ENCODE measurements at regions not wholly inside any gene's neighbourhood (a gene's known extent, or its start where the extent isn't known, plus 50 kb on each side); places are given as distances from the start of the nearest gene placed in this dataset.
"Not testable (repeated sequence)": the region's sequence is repeated elsewhere in the genome, so short reads cannot be mapped to it uniquely, and the experiment has no call there.

GRCh38 chr2:109690822-109691541, 76.8 kb downstream of the SOWAHC start:
- DNase-seq, result peak in 2 of 3 donors; percentile 30 to 67

- DNase-seq, result peak in 1 of 3 donors; percentile 24
Measured at GRCh38 chr2:109692013-109692743, 78.0 kb downstream of the SOWAHC start.

- not testable (repeated sequence) for DNase-seq
Measured at GRCh38 chr2:109692831-109693230, 78.7 kb downstream of the SOWAHC start.

- not testable (repeated sequence) for DNase-seq
Measured at GRCh38 chr2:109693292-109693691, 79.1 kb downstream of the SOWAHC start.

- no peak for DNase-seq
Measured at GRCh38 chr2:109694190-109694589, 80.0 kb downstream of the SOWAHC start.

- DNase-seq, result no peak
Measured at GRCh38 chr2:109695290-109695689, 81.1 kb downstream of the SOWAHC start.

- peak in 1 of 3 donors; percentile 65 for DNase-seq
Measured at GRCh38 chr2:109699646-109700045, 85.5 kb downstream of the SOWAHC start.

GRCh38 chr2:109700680-109701274, 86.6 kb downstream of the SOWAHC start:
- no peak for DNase-seq

- no peak for DNase-seq
Measured at GRCh38 chr2:109701362-109701761, 87.2 kb downstream of the SOWAHC start.

- peak in 1 of 3 donors; percentile 22 for DNase-seq
Measured at GRCh38 chr2:109702250-109702985, 88.3 kb downstream of the SOWAHC start.

- DNase-seq, result no peak
Measured at GRCh38 chr2:109703077-109703476, 88.9 kb downstream of the SOWAHC start.

- no peak for DNase-seq
Measured at GRCh38 chr2:109703798-109704197, 89.6 kb downstream of the SOWAHC start.

- DNase-seq, result no peak
Measured at GRCh38 chr2:109707281-109708147, 86.6 kb upstream of the RGPD5 start.

GRCh38 chr2:109710505-109711229, 83.4 kb upstream of the RGPD5 start:
- no peak for DNase-seq

GRCh38 chr2:109711230-109712122, 82.6 kb upstream of the RGPD5 start:
- DNase-seq, result no peak

- DNase-seq, result no peak
Measured at GRCh38 chr2:109712123-109712449, 82.0 kb upstream of the RGPD5 start.

GRCh38 chr2:109712746-109713145, 81.4 kb upstream of the RGPD5 start:
- DNase-seq, result no peak

- no peak for DNase-seq
Measured at GRCh38 chr2:109715313-109715805, 78.7 kb upstream of the RGPD5 start.

- DNase-seq, result not testable (repeated sequence)
Measured at GRCh38 chr2:109716596-109716995, 77.5 kb upstream of the RGPD5 start.
